Stimulated activated naive CD4-positive, alpha-beta T cell (primary cell): ENCODE measurements at regions not wholly inside any gene's neighbourhood (a gene's known extent, or its start where the extent isn't known, plus 50 kb on each side); places are given as distances from the start of the nearest gene placed in this dataset.

Experiments used
- DNase-seq, 6 experiments: peaks; one replicate each; lab custom pipeline; 2025; lab: John Stamatoyannopoulos, UW

GRCh38 chr3:150216866-150217600 is 191.1 kb upstream of the TSC22D2 start:
- no peak for DNase-seq

- no peak for DNase-seq
Observed at GRCh38 chr3:150216041-150216811, 191.9 kb upstream of the TSC22D2 start.

GRCh38 chr3:150215616-150216015 is 192.5 kb upstream of the TSC22D2 start:
- DNase-seq: no peak

- DNase-seq: no peak
Observed at GRCh38 chr3:150213577-150213976, 194.5 kb upstream of the TSC22D2 start.

GRCh38 chr3:150210461-150211110 is 197.5 kb upstream of the TSC22D2 start:
- DNase-seq: no peak

- DNase-seq: no peak
Observed at GRCh38 chr3:150203273-150203672, 204.8 kb upstream of the TSC22D2 start.

GRCh38 chr3:150202711-150203110 is 205.4 kb upstream of the TSC22D2 start:
- DNase-seq: no peak

- DNase-seq: no peak
Observed at GRCh38 chr3:150194957-150195356, 213.1 kb upstream of the TSC22D2 start.

- no peak for DNase-seq
Observed at GRCh38 chr3:150194513-150194912, 213.6 kb upstream of the TSC22D2 start.

GRCh38 chr3:150184426-150185071 is 213.9 kb upstream of the PFN2 start:
- DNase-seq: no peak

GRCh38 chr3:150183678-150184425 is 213.2 kb upstream of the PFN2 start:
- DNase-seq: peak; percentile 7 to 47 (median 14)

GRCh38 chr3:150180334-150180733 is 209.6 kb upstream of the PFN2 start:
- DNase-seq: no peak

GRCh38 chr3:150179330-150179729 is 208.6 kb upstream of the PFN2 start:
- no peak for DNase-seq

- DNase-seq: peak in 1 of 6 experiments; percentile 2
Observed at GRCh38 chr3:150177673-150178381, 207.1 kb upstream of the PFN2 start.

- DNase-seq: no peak
Observed at GRCh38 chr3:150174179-150174578, 203.5 kb upstream of the PFN2 start.

GRCh38 chr3:150172356-150172755 is 201.7 kb upstream of the PFN2 start:
- DNase-seq: no peak

- DNase-seq: no peak
Observed at GRCh38 chr3:150170852-150171520, 200.3 kb upstream of the PFN2 start.

- DNase-seq: no peak
Observed at GRCh38 chr3:150169330-150169940, 198.7 kb upstream of the PFN2 start.

GRCh38 chr3:150168698-150169097 is 198.0 kb upstream of the PFN2 start:
- no peak for DNase-seq
